ENCODE measurements at regions not wholly inside any gene's neighbourhood (a gene's known extent, or its start where the extent isn't known, plus 50 kb on each side); places are given as distances from the start of the nearest gene placed in this dataset.

- in situ Hi-C loops (cut with HindIII; ENCODE audit: low sequenced_read_pairs), result no loop called here
- TF ChIP-seq CTCF (IDR thresholded peaks at IDR 0.05; ENCODE audit: low read depth, low read length, missing control alignments), result no peak
- H3K4me3 ChIP-seq (ENCODE audit: low read depth, low read length), result no peak overlapping the region
- no peak for DNase-seq (ENCODE audit: low read depth)
Measured at GRCh38 chr21:36608897-36609225, 90.1 kb upstream of the SIM2 start.

GRCh38 chr21:36609654-36610053 is 89.3 kb upstream of the SIM2 start:
- H3K4me3 ChIP-seq (ENCODE audit: low read depth, low read length), result no peak overlapping the region
- DNase-seq (ENCODE audit: low read depth), result no peak
- in situ Hi-C loops (cut with HindIII; ENCODE audit: low sequenced_read_pairs), result no loop called here
- TF ChIP-seq CTCF (IDR thresholded peaks at IDR 0.05; ENCODE audit: low read depth, low read length, missing control alignments), result no peak

DNA sequence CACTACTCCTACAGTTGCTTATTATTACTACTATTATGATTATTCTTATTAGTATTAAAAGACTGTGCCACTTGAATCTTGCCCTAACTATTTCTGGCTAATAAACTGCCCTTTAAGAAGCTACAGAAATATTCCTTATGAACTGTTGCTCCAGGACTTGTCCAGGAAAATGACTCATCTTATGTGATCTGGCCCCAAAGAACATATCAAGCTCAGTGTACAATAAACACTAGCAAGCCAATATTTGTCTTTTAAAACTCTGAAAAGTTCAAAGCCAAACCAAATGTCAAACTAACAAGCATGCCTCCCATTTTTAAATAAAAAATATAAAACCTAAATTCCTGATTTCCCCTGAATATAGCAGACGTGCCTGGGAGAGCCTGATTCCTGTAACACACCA is 88.7 kb upstream of the SIM2 start:
- no peak for DNase-seq (ENCODE audit: low read depth)
- TF ChIP-seq CTCF (IDR thresholded peaks at IDR 0.05; ENCODE audit: low read depth, low read length, missing control alignments), result no peak
- no peak overlapping the region for H3K4me3 ChIP-seq (ENCODE audit: low read depth, low read length)
- in situ Hi-C loops (cut with HindIII; ENCODE audit: low sequenced_read_pairs), result no loop called here

GRCh38 chr21:36610935-36611334 is 88.0 kb upstream of the SIM2 start:
- H3K4me3 ChIP-seq (ENCODE audit: low read depth, low read length), result no peak overlapping the region
- no peak for DNase-seq (ENCODE audit: low read depth)
- in situ Hi-C loops (cut with HindIII; ENCODE audit: low sequenced_read_pairs), result no loop called here
- TF ChIP-seq CTCF (IDR thresholded peaks at IDR 0.05; ENCODE audit: low read depth, low read length, missing control alignments), result no peak

DNA sequence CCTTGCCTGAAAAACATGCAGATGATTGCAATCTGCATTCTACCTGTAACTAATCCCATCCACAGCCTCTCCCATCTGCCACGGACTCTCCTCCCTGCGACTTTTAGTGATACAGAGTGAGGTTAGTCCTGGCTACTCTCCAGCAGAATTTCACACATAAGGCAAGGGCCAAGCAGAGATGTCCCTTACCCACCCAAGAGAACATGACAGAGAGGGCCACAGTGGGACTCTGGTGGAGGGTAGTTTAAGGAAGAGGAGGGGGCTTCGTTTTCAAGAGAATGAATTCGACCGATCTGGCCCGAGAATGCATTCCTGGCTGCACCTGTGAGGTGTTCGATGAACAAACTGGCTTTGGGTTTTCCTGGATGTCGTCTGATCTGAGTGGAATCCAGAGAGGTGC is 87.5 kb upstream of the SIM2 start:
- H3K4me3 ChIP-seq (ENCODE audit: low read depth, low read length), result no peak overlapping the region
- in situ Hi-C loops (cut with HindIII; ENCODE audit: low sequenced_read_pairs), result no loop called here
- no peak for TF ChIP-seq CTCF (IDR thresholded peaks at IDR 0.05; ENCODE audit: low read depth, low read length, missing control alignments)
- no peak for DNase-seq (ENCODE audit: low read depth)

DNA sequence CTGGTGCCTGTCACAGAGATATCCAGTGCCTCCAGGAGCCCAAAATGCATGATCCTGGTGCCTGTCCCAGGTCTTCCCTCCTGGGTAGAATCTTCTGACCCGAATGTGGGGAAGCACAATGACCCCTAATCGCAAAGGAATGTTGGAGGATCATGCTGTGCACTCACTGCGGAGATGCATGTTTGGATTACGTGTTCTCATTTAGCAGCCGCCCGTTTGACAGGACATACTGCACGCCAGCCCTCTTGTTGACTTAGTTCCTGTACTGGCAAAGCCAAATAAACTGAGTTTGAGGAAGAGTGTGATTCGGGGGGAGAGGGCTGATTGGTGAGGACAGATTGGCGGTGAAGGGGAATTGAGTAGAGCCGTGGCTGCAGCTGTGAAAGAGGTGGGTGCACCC is 85.9 kb upstream of the SIM2 start:
- in situ Hi-C loops (cut with HindIII; ENCODE audit: low sequenced_read_pairs), result no loop called here
- DNase-seq (ENCODE audit: low read depth), result no peak
- H3K4me3 ChIP-seq (ENCODE audit: low read depth, low read length), result no peak overlapping the region
- TF ChIP-seq CTCF (IDR thresholded peaks at IDR 0.05; ENCODE audit: low read depth, low read length, missing control alignments), result no peak

DNA sequence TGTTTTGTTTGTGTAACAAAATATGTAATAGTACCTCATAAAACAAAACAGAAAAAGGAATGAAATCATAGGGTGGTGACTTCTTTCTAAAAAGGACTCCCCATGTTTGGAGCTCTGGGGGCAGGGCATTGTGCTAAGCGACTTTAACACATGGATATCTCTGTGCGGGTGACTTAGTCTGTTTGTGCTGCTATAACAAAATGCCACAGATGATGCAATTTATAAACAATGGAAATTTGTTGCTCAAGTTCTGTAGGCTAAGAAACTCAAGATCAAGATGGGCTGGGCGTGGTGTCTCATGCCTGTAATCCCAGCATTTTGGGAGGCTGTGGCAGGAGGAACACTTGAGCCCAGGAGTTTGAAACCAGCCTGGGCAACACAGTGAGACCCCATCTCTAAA is 85.4 kb upstream of the SIM2 start:
- DNase-seq (ENCODE audit: low read depth), result no peak
- no peak for TF ChIP-seq CTCF (IDR thresholded peaks at IDR 0.05; ENCODE audit: low read depth, low read length, missing control alignments)
- no peak overlapping the region for H3K4me3 ChIP-seq (ENCODE audit: low read depth, low read length)
- in situ Hi-C loops (cut with HindIII; ENCODE audit: low sequenced_read_pairs), result no loop called here
